ENCODE measurements at regions not wholly inside any gene's neighbourhood (a gene's known extent, or its start where the extent isn't known, plus 50 kb on each side); places are given as distances from the start of the nearest gene placed in this dataset.

- intact Hi-C loops (cut with DNase I), result no loop called here
- Histone ChIP-seq H3K36me3 (ENCODE audit: insufficient read depth in 1 of 2, low read depth in 1 of 2) (no peaks in the 10 kb centered on the region), H3K4me1 (no peaks in the 10 kb centered on the region), H3K27me3 (ENCODE audit: insufficient read depth in 3 of 3, low read length in 2 of 3) (peaks cover 0 to 9% (median 0%) of the 10 kb centered on the region in 3 donors), H3K9me3 (no peaks in the 10 kb centered on the region), H3K4me3 (no peak overlapping the region), H3K27ac (no peak overlapping the region)
- DNase-seq (no peak), ATAC-seq (no peak)
- TF ChIP-seq CTCF (IDR thresholded peaks at IDR 0.05), result no peak
- WGBS, 3 donors, result 65 to 70% (median 67%) methylated on average over 6 of the region's 6 CpGs
Observed at GRCh38 chr17:73791631-73792030, 147.4 kb upstream of the SDK2 start.

GRCh38 chr17:73792994-73793393 lies 148.7 kb upstream of the SDK2 start:
- no peaks in the 10 kb centered on the region for H3K4me1 ChIP-seq
- no peaks in the 10 kb centered on the region for H3K9me3 ChIP-seq
- no peak for TF ChIP-seq CTCF (IDR thresholded peaks at IDR 0.05)
- WGBS, 3 donors, result 66 to 76% (median 66%) methylated on average over 4 of the region's 4 CpGs
- no peak for ATAC-seq
- peaks cover 0 to 3% (median 2%) of the 10 kb centered on the region in 3 donors for H3K27me3 ChIP-seq (ENCODE audit: insufficient read depth in 3 of 3, low read length in 2 of 3)
- intact Hi-C loops (cut with DNase I), result no loop called here
- no peaks in the 10 kb centered on the region for H3K36me3 ChIP-seq (ENCODE audit: insufficient read depth in 1 of 2, low read depth in 1 of 2)
- no peak for DNase-seq
- no peak overlapping the region for H3K4me3 ChIP-seq
- no peak overlapping the region for H3K27ac ChIP-seq

- peaks cover 0 to 3% (median 2%) of the 10 kb centered on the region in 3 donors for H3K27me3 ChIP-seq (ENCODE audit: insufficient read depth in 3 of 3, low read length in 2 of 3)
- H3K27ac ChIP-seq, result no peak overlapping the region
- intact Hi-C loops (cut with DNase I), result no loop called here
- H3K4me1 ChIP-seq, result no peaks in the 10 kb centered on the region
- ATAC-seq, result no peak
- no peak for TF ChIP-seq CTCF (IDR thresholded peaks at IDR 0.05)
- no peaks in the 10 kb centered on the region for H3K9me3 ChIP-seq
- DNase-seq, result no peak
- 59 to 67% (median 67%) methylated on average over 7 of the region's 7 CpGs for WGBS, 3 donors
- no peak overlapping the region for H3K4me3 ChIP-seq
- no peaks in the 10 kb centered on the region for H3K36me3 ChIP-seq (ENCODE audit: insufficient read depth in 1 of 2, low read depth in 1 of 2)
Observed at GRCh38 chr17:73794336-73794735, 150.1 kb upstream of the SDK2 start.

GRCh38 chr17:73795730-73796129 lies 151.5 kb upstream of the SDK2 start:
- H3K27me3 ChIP-seq (ENCODE audit: insufficient read depth in 3 of 3, low read length in 2 of 3), result peaks cover 0 to 3% (median 2%) of the 10 kb centered on the region in 3 donors
- H3K36me3 ChIP-seq (ENCODE audit: insufficient read depth in 1 of 2, low read depth in 1 of 2), result no peaks in the 10 kb centered on the region
- no peaks in the 10 kb centered on the region for H3K4me1 ChIP-seq
- TF ChIP-seq CTCF (IDR thresholded peaks at IDR 0.05), result no peak
- WGBS, 3 donors, result 55 to 60% (median 57%) methylated on average over 2 of the region's 2 CpGs
- DNase-seq, result no peak
- no peak overlapping the region for H3K4me3 ChIP-seq
- no peak overlapping the region for H3K27ac ChIP-seq
- intact Hi-C loops (cut with DNase I), result no loop called here
- no peaks in the 10 kb centered on the region for H3K9me3 ChIP-seq
- ATAC-seq, result no peak

- TF ChIP-seq CTCF (IDR thresholded peaks at IDR 0.05), result no peak
- peaks cover 0 to 3% (median 2%) of the 10 kb centered on the region in 3 donors for H3K27me3 ChIP-seq (ENCODE audit: insufficient read depth in 3 of 3, low read length in 2 of 3)
- no peak for DNase-seq
- no peaks in the 10 kb centered on the region for H3K9me3 ChIP-seq
- no peak for ATAC-seq
- no peak overlapping the region for H3K4me3 ChIP-seq
- no peaks in the 10 kb centered on the region for H3K36me3 ChIP-seq (ENCODE audit: insufficient read depth in 1 of 2, low read depth in 1 of 2)
- intact Hi-C loops (cut with DNase I), result no loop called here
- 27 to 51% (median 30%) methylated on average over 4 of the region's 4 CpGs for WGBS, 3 donors
- H3K27ac ChIP-seq, result no peak overlapping the region
- no peaks in the 10 kb centered on the region for H3K4me1 ChIP-seq
Observed at GRCh38 chr17:73797594-73798110, 153.4 kb upstream of the SDK2 start.

Measured in psoas muscle (tissue), 7 donors.